ENCODE measurements at regions not wholly inside any gene's neighbourhood (a gene's known extent, or its start where the extent isn't known, plus 50 kb on each side); places are given as distances from the start of the nearest gene placed in this dataset.

DNA sequence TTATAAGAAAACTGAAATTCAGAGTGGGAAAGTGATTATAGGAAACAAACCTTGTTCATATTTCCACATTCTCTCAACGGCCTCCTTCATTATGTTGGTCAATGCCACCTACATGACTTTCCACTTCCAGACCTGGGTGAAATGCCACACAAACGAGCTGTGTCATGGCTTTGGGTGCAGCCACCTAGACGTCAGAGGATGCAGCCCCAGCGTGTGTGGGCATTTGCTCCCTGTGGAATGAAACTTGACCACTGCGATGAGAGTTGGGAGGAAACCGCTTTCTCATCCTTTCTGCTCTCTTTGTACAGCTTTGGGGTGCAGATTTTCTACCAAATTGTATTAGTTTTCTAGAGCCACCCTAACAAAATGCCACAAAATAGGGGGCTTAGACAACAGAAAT is 291.0 kb downstream of the CYRIA start:
- WGBS (ENCODE audit: extremely low coverage, insufficient read length, low lambda C conversion rate): no CpG with 5 or more reads among the region's 6 CpGs
- Mint-ChIP-seq H3K4me3 (no peak overlapping the region), H3K9me3 (peaks cover 2 to 4% of the 10 kb centered on the region in 2 experiments; a peak in 3 of 5 replicates), H3K4me1 (peaks cover 0 to 4% of the 10 kb centered on the region in 2 experiments; a peak in 1 of 4 replicates), H3K27me3 (ENCODE audit: low read depth) (peaks cover 2% of the 10 kb centered on the region; the same call in 1 of the 2 replicates), H3K36me3 (ENCODE audit: insufficient read depth in 1 of 3, low read depth in 3 of 3) (no peaks in the 10 kb centered on the region), H3K27ac (no peak overlapping the region)
- Histone ChIP-seq H4K8ac (replicated peaks; ENCODE audit: insufficient read length, low read depth, low read length) (no peak overlapping the region), H3K23me2 (ENCODE audit: insufficient read length, low read depth, low read length, poor library complexity, severe bottlenecking) (no peaks in the 10 kb centered on the region), H2BK5ac (ENCODE audit: insufficient read length, low read length) (no peak overlapping the region), H3K27ac (ENCODE audit: insufficient read length, low read depth, low read length) (no peak overlapping the region), H3K27me3 (ENCODE audit: insufficient read depth, low read length) (no peaks in the 10 kb centered on the region), H3K9me3 (ENCODE audit: control insufficient read depth, low read depth, low read length) (no peaks in the 10 kb centered on the region), H4K20me1 (ENCODE audit: control insufficient read depth, insufficient read depth, insufficient read length) (no peaks in the 10 kb centered on the region), H2BK20ac (ENCODE audit: low read depth, low read length, poor library complexity, severe bottlenecking) (no peak overlapping the region), H4K5ac (ENCODE audit: insufficient read length, low read depth, low read length) (no peak overlapping the region), H4K91ac (ENCODE audit: insufficient read length, low read depth, low read length) (no peak overlapping the region), H2BK120ac (ENCODE audit: low read depth, low read length, poor library complexity, severe bottlenecking) (no peak overlapping the region), H3K18ac (ENCODE audit: insufficient read length, low read depth, low read length) (no peak overlapping the region), H3T11ph (ENCODE audit: low read length) (no peak overlapping the region), H3K4me1 (ENCODE audit: insufficient read depth, low read length) (no peaks in the 10 kb centered on the region), H2AK5ac (ENCODE audit: insufficient read length, low read length) (no peak overlapping the region), H3K79me2 (ENCODE audit: insufficient read depth, low read length) (no peaks in the 10 kb centered on the region), H2BK12ac (ENCODE audit: insufficient read length, low read depth, low read length) (no peak overlapping the region), H3K4ac (ENCODE audit: low read depth, low read length) (no peak overlapping the region), H3K56ac (ENCODE audit: insufficient read length, low read depth, low read length) (no peak overlapping the region), H2BK15ac (ENCODE audit: low read depth, low read length) (no peak overlapping the region), H3K79me1 (ENCODE audit: insufficient read depth, low read depth, low read length, poor library complexity, severe bottlenecking) (no peaks in the 10 kb centered on the region), H2AFZ (ENCODE audit: low read length) (no peak overlapping the region), H3K9ac (ENCODE audit: extremely low read depth, insufficient read length, low read length) (no peak overlapping the region), H3K14ac (ENCODE audit: insufficient read depth, low read length) (no peak overlapping the region), H3K4me2 (ENCODE audit: insufficient read depth, insufficient read length, low read length) (no peak overlapping the region), H3K23ac (ENCODE audit: insufficient read length, low read depth, low read length) (no peak overlapping the region)
- TF ChIP-seq, protein P1, sequence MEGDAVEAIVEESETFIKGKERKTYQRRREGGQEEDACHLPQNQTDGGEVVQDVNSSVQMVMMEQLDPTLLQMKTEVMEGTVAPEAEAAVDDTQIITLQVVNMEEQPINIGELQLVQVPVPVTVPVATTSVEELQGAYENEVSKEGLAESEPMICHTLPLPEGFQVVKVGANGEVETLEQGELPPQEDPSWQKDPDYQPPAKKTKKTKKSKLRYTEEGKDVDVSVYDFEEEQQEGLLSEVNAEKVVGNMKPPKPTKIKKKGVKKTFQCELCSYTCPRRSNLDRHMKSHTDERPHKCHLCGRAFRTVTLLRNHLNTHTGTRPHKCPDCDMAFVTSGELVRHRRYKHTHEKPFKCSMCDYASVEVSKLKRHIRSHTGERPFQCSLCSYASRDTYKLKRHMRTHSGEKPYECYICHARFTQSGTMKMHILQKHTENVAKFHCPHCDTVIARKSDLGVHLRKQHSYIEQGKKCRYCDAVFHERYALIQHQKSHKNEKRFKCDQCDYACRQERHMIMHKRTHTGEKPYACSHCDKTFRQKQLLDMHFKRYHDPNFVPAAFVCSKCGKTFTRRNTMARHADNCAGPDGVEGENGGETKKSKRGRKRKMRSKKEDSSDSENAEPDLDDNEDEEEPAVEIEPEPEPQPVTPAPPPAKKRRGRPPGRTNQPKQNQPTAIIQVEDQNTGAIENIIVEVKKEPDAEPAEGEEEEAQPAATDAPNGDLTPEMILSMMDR (conservative IDR thresholded peaks at IDR 0.05): no peak
- no peak for DNase-seq

Measured in H9 (cell line).